ENCODE measurements at regions not wholly inside any gene's neighbourhood (a gene's known extent, or its start where the extent isn't known, plus 50 kb on each side); places are given as distances from the start of the nearest gene placed in this dataset.

GRCh38 chr16:86288716-86289294 is 221.5 kb upstream of the FOXF1 start:
- no peak for DNase-seq (ENCODE audit: low read depth in 2 of 2, low spot score in 1 of 2)

- DNase-seq (ENCODE audit: low read depth in 2 of 2, low spot score in 1 of 2), result no peak
Measured at GRCh38 chr16:86289304-86289703, 221.0 kb upstream of the FOXF1 start.

- no peak for DNase-seq (ENCODE audit: low read depth in 2 of 2, low spot score in 1 of 2)
Measured at GRCh38 chr16:86289907-86290306, 220.4 kb upstream of the FOXF1 start.

- no peak for DNase-seq (ENCODE audit: low read depth in 2 of 2, low spot score in 1 of 2)
Measured at GRCh38 chr16:86291491-86291890, 218.8 kb upstream of the FOXF1 start.

GRCh38 chr16:86292171-86292775 is 218.1 kb upstream of the FOXF1 start:
- DNase-seq (ENCODE audit: low read depth in 2 of 2, low spot score in 1 of 2), result no peak

- DNase-seq (ENCODE audit: low read depth in 2 of 2, low spot score in 1 of 2), result no peak
Measured at GRCh38 chr16:86292942-86293341, 217.4 kb upstream of the FOXF1 start.

GRCh38 chr16:86293906-86294305 is 216.4 kb upstream of the FOXF1 start:
- no peak for DNase-seq (ENCODE audit: low read depth in 2 of 2, low spot score in 1 of 2)

GRCh38 chr16:86294535-86295196 is 215.7 kb upstream of the FOXF1 start:
- no peak for DNase-seq (ENCODE audit: low read depth in 2 of 2, low spot score in 1 of 2)

GRCh38 chr16:86296256-86296655 is 214.1 kb upstream of the FOXF1 start:
- DNase-seq (ENCODE audit: low read depth in 2 of 2, low spot score in 1 of 2), result no peak

GRCh38 chr16:86297391-86297790 is 212.9 kb upstream of the FOXF1 start:
- no peak for DNase-seq (ENCODE audit: low read depth in 2 of 2, low spot score in 1 of 2)

- no peak for DNase-seq (ENCODE audit: low read depth in 2 of 2, low spot score in 1 of 2)
Measured at GRCh38 chr16:86297866-86298757, 212.2 kb upstream of the FOXF1 start.

GRCh38 chr16:86298758-86299134 is 211.6 kb upstream of the FOXF1 start:
- DNase-seq (ENCODE audit: low read depth in 2 of 2, low spot score in 1 of 2), result no peak

GRCh38 chr16:86299882-86300610 is 210.3 kb upstream of the FOXF1 start:
- DNase-seq (ENCODE audit: low read depth in 2 of 2, low spot score in 1 of 2), result no peak

- DNase-seq (ENCODE audit: low read depth in 2 of 2, low spot score in 1 of 2), result no peak
Measured at GRCh38 chr16:86300746-86301481, 209.4 kb upstream of the FOXF1 start.

GRCh38 chr16:86302421-86303109 is 207.8 kb upstream of the FOXF1 start:
- no peak for DNase-seq (ENCODE audit: low read depth in 2 of 2, low spot score in 1 of 2)

- no peak for DNase-seq (ENCODE audit: low read depth in 2 of 2, low spot score in 1 of 2)
Measured at GRCh38 chr16:86303787-86304678, 206.3 kb upstream of the FOXF1 start.

GRCh38 chr16:86304868-86305267 is 205.5 kb upstream of the FOXF1 start:
- DNase-seq (ENCODE audit: low read depth in 2 of 2, low spot score in 1 of 2), result no peak

GRCh38 chr16:86305440-86305839 is 204.9 kb upstream of the FOXF1 start:
- no peak for DNase-seq (ENCODE audit: low read depth in 2 of 2, low spot score in 1 of 2)

Data from stimulated activated CD8-positive, alpha-beta memory T cell treated with anti-CD3 and anti-CD28 coated beads, Interleukin-4, amount 100 ng/mL, for 4 hours (primary cell).